ENCODE measurements at regions not wholly inside any gene's neighbourhood (a gene's known extent, or its start where the extent isn't known, plus 50 kb on each side); places are given as distances from the start of the nearest gene placed in this dataset.

DNA sequence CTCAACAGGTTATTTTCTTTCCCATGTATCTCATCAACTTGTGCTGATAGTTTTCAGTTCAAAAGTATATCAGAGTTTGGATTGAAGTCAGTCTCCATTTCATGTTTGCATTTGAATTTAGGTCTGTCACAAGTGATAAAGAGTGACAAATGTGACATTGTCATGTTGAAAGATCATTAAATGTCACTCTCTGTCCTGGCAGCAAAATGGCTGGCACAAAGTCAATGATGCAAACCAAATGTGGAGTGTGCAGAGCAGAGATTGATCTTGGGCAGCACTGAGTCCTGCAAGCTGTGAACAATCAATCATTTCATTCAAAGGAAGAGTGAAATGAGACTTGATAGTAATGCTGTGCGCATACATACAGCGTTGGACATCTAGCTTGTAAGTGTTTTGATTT is 421.8 kb upstream of the CDH7 start:
- no peaks in the 10 kb centered on the region for H3K4me1 ChIP-seq
- H3K27ac ChIP-seq (replicated peaks in 1 of 4): no peak overlapping the region
- no peak overlapping the region for H3K4me3 ChIP-seq
- TF ChIP-seq POLR2AphosphoS5 (IDR thresholded peaks at IDR 0.05): no peak
- TF ChIP-seq POLR2A (IDR thresholded peaks at IDR 0.05; ENCODE audit: low read depth): no peak
- no peak for TF ChIP-seq EP300 (IDR thresholded peaks at IDR 0.05)
- H3K27me3 ChIP-seq: no peaks in the 10 kb centered on the region
- no peaks in the 10 kb centered on the region for H3K9me3 ChIP-seq
- no peak for DNase-seq (ENCODE audit: extremely low spot score)
- H3K36me3 ChIP-seq: no peaks in the 10 kb centered on the region
- WGBS: 89% methylated on average over 2 of the region's 2 CpGs
- intact Hi-C loops (cut with DNase I): no loop called here

DNA sequence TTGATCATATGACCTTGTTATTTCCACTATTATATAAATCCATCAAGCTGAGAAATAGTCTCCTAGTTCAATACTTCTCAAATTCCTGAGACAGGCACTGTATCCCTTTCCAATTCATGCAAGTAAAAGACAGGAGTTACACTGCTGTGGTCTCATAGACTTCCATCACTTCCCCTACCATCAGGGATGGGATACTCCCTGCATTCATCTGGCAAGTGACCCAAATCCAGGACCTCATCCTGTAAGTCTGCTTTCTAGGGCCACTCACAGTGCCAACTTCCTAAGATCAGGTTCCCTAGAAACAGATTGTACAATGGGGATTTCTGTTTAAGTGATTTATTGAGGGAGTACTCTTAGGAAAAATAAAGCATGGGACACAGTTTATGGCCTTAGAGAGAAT is 424.0 kb upstream of the CDH7 start:
- Histone ChIP-seq H3K27ac (replicated peaks in 1 of 4) (no peak overlapping the region), H3K4me1 (no peaks in the 10 kb centered on the region), H3K4me3 (no peak overlapping the region), H3K36me3 (no peaks in the 10 kb centered on the region), H3K27me3 (no peaks in the 10 kb centered on the region), H3K9me3 (no peaks in the 10 kb centered on the region)
- DNase-seq (ENCODE audit: extremely low spot score): no peak
- intact Hi-C loops (cut with DNase I): no loop called here
- TF ChIP-seq POLR2AphosphoS5 (IDR thresholded peaks at IDR 0.05): no peak
- no peak for TF ChIP-seq POLR2A (IDR thresholded peaks at IDR 0.05; ENCODE audit: low read depth)
- TF ChIP-seq EP300 (IDR thresholded peaks at IDR 0.05): no peak
- TF ChIP-seq, protein P1, sequence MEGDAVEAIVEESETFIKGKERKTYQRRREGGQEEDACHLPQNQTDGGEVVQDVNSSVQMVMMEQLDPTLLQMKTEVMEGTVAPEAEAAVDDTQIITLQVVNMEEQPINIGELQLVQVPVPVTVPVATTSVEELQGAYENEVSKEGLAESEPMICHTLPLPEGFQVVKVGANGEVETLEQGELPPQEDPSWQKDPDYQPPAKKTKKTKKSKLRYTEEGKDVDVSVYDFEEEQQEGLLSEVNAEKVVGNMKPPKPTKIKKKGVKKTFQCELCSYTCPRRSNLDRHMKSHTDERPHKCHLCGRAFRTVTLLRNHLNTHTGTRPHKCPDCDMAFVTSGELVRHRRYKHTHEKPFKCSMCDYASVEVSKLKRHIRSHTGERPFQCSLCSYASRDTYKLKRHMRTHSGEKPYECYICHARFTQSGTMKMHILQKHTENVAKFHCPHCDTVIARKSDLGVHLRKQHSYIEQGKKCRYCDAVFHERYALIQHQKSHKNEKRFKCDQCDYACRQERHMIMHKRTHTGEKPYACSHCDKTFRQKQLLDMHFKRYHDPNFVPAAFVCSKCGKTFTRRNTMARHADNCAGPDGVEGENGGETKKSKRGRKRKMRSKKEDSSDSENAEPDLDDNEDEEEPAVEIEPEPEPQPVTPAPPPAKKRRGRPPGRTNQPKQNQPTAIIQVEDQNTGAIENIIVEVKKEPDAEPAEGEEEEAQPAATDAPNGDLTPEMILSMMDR (IDR thresholded peaks at IDR 0.05): no peak

DNA sequence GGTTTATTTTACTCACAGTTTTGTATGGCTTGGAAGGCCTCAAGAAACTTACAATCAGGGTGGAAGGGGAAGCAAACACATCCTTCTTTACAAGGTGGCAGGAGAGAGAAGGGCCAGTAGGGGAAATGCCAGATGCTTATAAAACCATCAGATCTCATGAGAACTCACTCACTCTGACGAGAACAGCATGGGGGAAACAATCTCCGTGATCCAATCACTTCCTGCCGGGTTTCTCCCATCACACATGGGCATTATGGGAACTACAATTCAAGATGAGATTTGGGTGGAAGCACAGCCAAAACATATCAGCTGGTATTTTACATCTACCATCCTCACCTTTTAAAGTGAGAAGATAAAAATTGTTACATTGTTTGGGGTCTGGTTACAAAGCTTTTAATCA is 427.9 kb upstream of the CDH7 start:
- intact Hi-C loops (cut with DNase I): no loop called here
- no peak for DNase-seq (ENCODE audit: extremely low spot score)
- TF ChIP-seq POLR2A (IDR thresholded peaks at IDR 0.05; ENCODE audit: low read depth) (no peak), POLR2AphosphoS5 (IDR thresholded peaks at IDR 0.05) (no peak), EP300 (IDR thresholded peaks at IDR 0.05) (no peak)
- TF ChIP-seq, protein P1 (IDR thresholded peaks at IDR 0.05): no peak

DNA sequence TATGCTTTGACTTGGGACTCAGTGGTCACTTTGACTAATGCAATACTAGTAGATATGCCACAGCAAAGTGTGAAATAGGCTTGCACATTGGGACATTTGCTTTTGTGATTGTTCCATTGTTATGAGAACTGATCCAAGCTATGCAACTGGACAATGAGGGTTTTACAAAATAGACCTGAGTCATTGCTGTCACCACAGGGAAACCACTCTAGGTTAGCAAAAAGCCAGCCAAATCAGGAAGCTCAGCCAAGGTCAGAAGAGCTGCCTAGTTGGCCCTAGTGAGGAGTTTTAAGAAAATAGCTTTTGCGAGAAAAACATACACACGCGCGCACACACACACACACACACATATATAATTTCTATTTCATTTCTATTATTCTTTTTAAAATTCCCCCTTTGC is 452.4 kb upstream of the CDH7 start:
- intact Hi-C loops (cut with DNase I): no loop called here
- no peaks in the 10 kb centered on the region for H3K36me3 ChIP-seq
- H3K27me3 ChIP-seq: no peaks in the 10 kb centered on the region
- no peaks in the 10 kb centered on the region for H3K4me1 ChIP-seq
- H3K4me3 ChIP-seq: no peak overlapping the region
- 77% methylated on average over 4 of the region's 4 CpGs for WGBS
- no peak overlapping the region for H3K27ac ChIP-seq (replicated peaks in 1 of 4)
- DNase-seq (ENCODE audit: extremely low spot score): no peak
- TF ChIP-seq, protein P1 (IDR thresholded peaks at IDR 0.05): no peak
- no peak for TF ChIP-seq EP300 (IDR thresholded peaks at IDR 0.05)
- no peak for TF ChIP-seq POLR2A (IDR thresholded peaks at IDR 0.05; ENCODE audit: low read depth)
- TF ChIP-seq POLR2AphosphoS5 (IDR thresholded peaks at IDR 0.05): no peak
- H3K9me3 ChIP-seq: no peaks in the 10 kb centered on the region

More for the DNA sequence above, 427.9 kb upstream of the CDH7 start:
- WGBS: 56% methylated on average over 3 of the region's 3 CpGs
- Histone ChIP-seq H3K36me3 (no peaks in the 10 kb centered on the region), H3K27ac (replicated peaks in 1 of 4) (no peak overlapping the region), H3K27me3 (no peaks in the 10 kb centered on the region), H3K9me3 (no peaks in the 10 kb centered on the region), H3K4me1 (no peaks in the 10 kb centered on the region), H3K4me3 (no peak overlapping the region)

DNA sequence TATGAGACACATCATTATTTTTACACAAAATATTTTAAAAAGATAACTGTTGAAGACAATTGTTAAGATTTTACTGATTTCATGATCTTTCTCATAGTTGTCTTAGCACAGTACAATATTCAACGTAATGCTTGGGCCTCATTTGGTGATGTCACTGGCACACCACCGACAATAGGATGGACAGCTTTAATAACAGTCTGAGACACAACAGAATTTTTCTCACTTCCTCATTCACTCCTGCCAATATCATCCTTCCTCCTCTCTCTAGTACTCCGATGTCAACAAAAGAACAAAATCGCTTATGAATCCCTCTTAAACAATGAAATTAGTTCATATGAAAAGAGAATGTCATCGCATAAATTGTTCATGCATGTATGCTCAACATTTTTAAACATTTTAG is 461.9 kb upstream of the CDH7 start:
- no peak overlapping the region for H3K4me3 ChIP-seq
- DNase-seq (ENCODE audit: extremely low spot score): no peak
- no peaks in the 10 kb centered on the region for H3K4me1 ChIP-seq
- intact Hi-C loops (cut with DNase I): no loop called here
- H3K36me3 ChIP-seq: no peaks in the 10 kb centered on the region
- no peak overlapping the region for H3K27ac ChIP-seq (replicated peaks in 1 of 4)
- no peaks in the 10 kb centered on the region for H3K27me3 ChIP-seq
- TF ChIP-seq EP300 (IDR thresholded peaks at IDR 0.05): no peak
- TF ChIP-seq, protein P1 (IDR thresholded peaks at IDR 0.05): no peak
- no peak for TF ChIP-seq POLR2AphosphoS5 (IDR thresholded peaks at IDR 0.05)
- TF ChIP-seq POLR2A (IDR thresholded peaks at IDR 0.05; ENCODE audit: low read depth): no peak
- 60% methylated on average over 5 of the region's 5 CpGs for WGBS
- no peaks in the 10 kb centered on the region for H3K9me3 ChIP-seq

Data from esophagus muscularis mucosa (tissue), 4 donors.